ENCODE measurements at regions not wholly inside any gene's neighbourhood (a gene's known extent, or its start where the extent isn't known, plus 50 kb on each side); places are given as distances from the start of the nearest gene placed in this dataset.

DNA sequence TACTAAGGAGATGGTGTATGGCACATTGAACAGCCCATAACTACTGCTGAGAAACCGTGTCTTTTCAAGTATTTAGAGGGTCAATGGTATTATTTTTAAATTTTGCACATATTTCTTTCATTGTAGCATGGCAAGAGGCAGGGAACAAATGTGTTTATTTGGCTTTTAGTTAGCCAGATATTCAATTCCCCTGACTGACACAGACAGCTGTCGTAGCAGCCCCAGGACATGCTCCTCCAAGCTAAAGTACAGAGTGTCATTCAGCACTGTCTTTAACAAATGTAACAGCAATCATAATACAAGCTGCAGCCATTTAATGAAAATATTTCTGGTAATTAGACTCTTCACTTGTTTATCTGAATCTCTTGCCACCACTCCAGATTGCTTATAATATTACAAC is 687.1 kb downstream of the KLHL13 start:
- TF ChIP-seq, protein P1, sequence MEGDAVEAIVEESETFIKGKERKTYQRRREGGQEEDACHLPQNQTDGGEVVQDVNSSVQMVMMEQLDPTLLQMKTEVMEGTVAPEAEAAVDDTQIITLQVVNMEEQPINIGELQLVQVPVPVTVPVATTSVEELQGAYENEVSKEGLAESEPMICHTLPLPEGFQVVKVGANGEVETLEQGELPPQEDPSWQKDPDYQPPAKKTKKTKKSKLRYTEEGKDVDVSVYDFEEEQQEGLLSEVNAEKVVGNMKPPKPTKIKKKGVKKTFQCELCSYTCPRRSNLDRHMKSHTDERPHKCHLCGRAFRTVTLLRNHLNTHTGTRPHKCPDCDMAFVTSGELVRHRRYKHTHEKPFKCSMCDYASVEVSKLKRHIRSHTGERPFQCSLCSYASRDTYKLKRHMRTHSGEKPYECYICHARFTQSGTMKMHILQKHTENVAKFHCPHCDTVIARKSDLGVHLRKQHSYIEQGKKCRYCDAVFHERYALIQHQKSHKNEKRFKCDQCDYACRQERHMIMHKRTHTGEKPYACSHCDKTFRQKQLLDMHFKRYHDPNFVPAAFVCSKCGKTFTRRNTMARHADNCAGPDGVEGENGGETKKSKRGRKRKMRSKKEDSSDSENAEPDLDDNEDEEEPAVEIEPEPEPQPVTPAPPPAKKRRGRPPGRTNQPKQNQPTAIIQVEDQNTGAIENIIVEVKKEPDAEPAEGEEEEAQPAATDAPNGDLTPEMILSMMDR (IDR thresholded peaks at IDR 0.05): no peak
- no peak for TF ChIP-seq EZH2 (IDR thresholded peaks at IDR 0.05)

Measured in neural progenitor cell (in vitro differentiated cells).